GM18511 (cell line): ENCODE measurements at regions not wholly inside any gene's neighbourhood (a gene's known extent, or its start where the extent isn't known, plus 50 kb on each side); places are given as distances from the start of the nearest gene placed in this dataset.

Experiments
- ATAC-seq: cut with Tn5 transposase; IDR thresholded peaks from one replicate; pipeline ENCODE4 v1.9.1; 2021; ENCODE audit warnings: mild to moderate bottlenecking, moderate library complexity; ENCODE audit not compliant: unreplicated experiment

GRCh38 chr12:107439026-107439738 lies 246.4 kb upstream of the PWP1 start:
- ATAC-seq: no peak

- ATAC-seq: no peak
Measured at GRCh38 chr12:107440606-107441005, 245.0 kb upstream of the PWP1 start.

GRCh38 chr12:107441665-107442300 lies 243.8 kb upstream of the PWP1 start:
- no peak for ATAC-seq

GRCh38 chr12:107442326-107442987 lies 243.1 kb upstream of the PWP1 start:
- no peak for ATAC-seq

GRCh38 chr12:107443320-107444090 lies 242.1 kb upstream of the PWP1 start:
- no peak for ATAC-seq

GRCh38 chr12:107444771-107445170 lies 240.8 kb upstream of the PWP1 start:
- ATAC-seq: no peak

GRCh38 chr12:107446476-107446875 lies 239.1 kb upstream of the PWP1 start:
- no peak for ATAC-seq

- no peak for ATAC-seq
Measured at GRCh38 chr12:107447336-107447735, 238.3 kb upstream of the PWP1 start.

- no peak for ATAC-seq
Measured at GRCh38 chr12:107448198-107448597, 237.4 kb upstream of the PWP1 start.

GRCh38 chr12:107449891-107450290 lies 235.7 kb upstream of the PWP1 start:
- no peak for ATAC-seq

GRCh38 chr12:107450541-107450940 lies 235.1 kb upstream of the PWP1 start:
- no peak for ATAC-seq

- no peak for ATAC-seq
Measured at GRCh38 chr12:107451246-107451645, 234.4 kb upstream of the PWP1 start.

GRCh38 chr12:107454109-107454830 lies 231.3 kb upstream of the PWP1 start:
- ATAC-seq: no peak

GRCh38 chr12:107457362-107457935 lies 228.2 kb upstream of the PWP1 start:
- ATAC-seq: no peak

- no peak for ATAC-seq
Measured at GRCh38 chr12:107458163-107458562, 227.4 kb upstream of the PWP1 start.

GRCh38 chr12:107458990-107459389 lies 226.6 kb upstream of the PWP1 start:
- no peak for ATAC-seq

- no peak for ATAC-seq
Measured at GRCh38 chr12:107459641-107460040, 226.0 kb upstream of the PWP1 start.

GRCh38 chr12:107461222-107461975 lies 224.2 kb upstream of the PWP1 start:
- no peak for ATAC-seq

- no peak for ATAC-seq
Measured at GRCh38 chr12:107462428-107463332, 222.9 kb upstream of the PWP1 start.
